ENCODE measurements at regions not wholly inside any gene's neighbourhood (a gene's known extent, or its start where the extent isn't known, plus 50 kb on each side); places are given as distances from the start of the nearest gene placed in this dataset.
A peak's percentile ranks its signal among the peaks of the same experiment; 100 is the strongest.
"Not testable (repeated sequence)": the region's sequence is repeated elsewhere in the genome, so short reads cannot be mapped to it uniquely, and the experiment has no call there.

GRCh38 chr3:76310667-76311066, 525.3 kb upstream of the ZNF717 start:
- in situ Hi-C loops (cut with HindIII; ENCODE audit: low sequenced_read_pairs): no loop called here
- H3K4me3 ChIP-seq (ENCODE audit: low read depth, low read length): no peak overlapping the region
- DNase-seq (ENCODE audit: low read depth, low spot score): no peak
- TF ChIP-seq CTCF (IDR thresholded peaks at IDR 0.05; ENCODE audit: low read depth, low read length): no peak

- no peak for DNase-seq (ENCODE audit: low read depth, low spot score)
- no peak for TF ChIP-seq CTCF (IDR thresholded peaks at IDR 0.05; ENCODE audit: low read depth, low read length)
- no peak overlapping the region for H3K4me3 ChIP-seq (ENCODE audit: low read depth, low read length)
- in situ Hi-C loops (cut with HindIII; ENCODE audit: low sequenced_read_pairs): no loop called here
Measured at GRCh38 chr3:76311941-76312340, 526.6 kb upstream of the ZNF717 start.

GRCh38 chr3:76315906-76316305, 530.6 kb upstream of the ZNF717 start:
- H3K4me3 ChIP-seq (ENCODE audit: low read depth, low read length); in situ Hi-C loops (cut with HindIII; ENCODE audit: low sequenced_read_pairs); DNase-seq (ENCODE audit: low read depth, low spot score): not testable (repeated sequence)

DNA sequence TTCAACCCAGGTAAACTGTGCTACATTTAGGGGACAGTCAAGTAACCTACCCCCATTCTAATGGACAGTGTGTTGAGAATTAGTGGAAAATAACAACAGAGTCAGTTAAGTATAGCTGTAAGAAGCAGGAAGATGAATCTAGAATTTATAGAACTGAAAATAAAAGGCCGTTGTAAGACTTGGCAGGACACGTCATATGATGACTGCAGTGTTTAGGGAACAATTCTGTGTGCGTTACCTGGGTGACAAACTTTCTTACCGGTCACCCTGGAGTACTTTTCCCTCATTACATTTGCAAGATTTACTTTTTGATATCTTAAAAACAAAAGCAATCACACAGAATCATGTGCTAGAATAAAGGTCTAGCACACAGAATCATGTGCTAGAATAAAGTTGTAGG, 536.3 kb upstream of the ZNF717 start:
- TF ChIP-seq CTCF (IDR thresholded peaks at IDR 0.05; ENCODE audit: low read depth, low read length): no peak

DNA sequence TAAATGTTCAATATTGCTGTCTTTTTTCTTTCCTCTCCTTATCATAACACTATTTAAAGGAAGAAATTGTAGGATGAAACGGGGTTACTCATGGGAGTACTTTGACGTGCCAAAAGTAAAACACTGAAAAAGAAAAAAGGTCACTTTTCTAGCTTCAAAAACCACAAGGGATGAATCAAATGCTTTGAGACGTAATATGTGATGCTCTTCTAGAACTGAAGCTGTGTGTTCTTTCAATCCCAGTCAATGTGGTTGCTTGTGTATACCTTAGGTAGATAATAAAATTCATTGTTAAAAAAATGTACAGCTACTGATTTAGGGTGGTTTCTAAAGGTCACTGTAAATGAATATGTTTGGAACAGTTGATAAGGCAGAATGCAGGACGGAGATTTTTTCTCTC, 538.8 kb upstream of the ZNF717 start:
- TF ChIP-seq CTCF (IDR thresholded peaks at IDR 0.05; ENCODE audit: low read depth, low read length): no peak
- in situ Hi-C loops (cut with HindIII; ENCODE audit: low sequenced_read_pairs): no loop called here
- DNase-seq (ENCODE audit: low read depth, low spot score): peak; percentile 17
- no peak overlapping the region for H3K4me3 ChIP-seq (ENCODE audit: low read depth, low read length)

More for the DNA sequence above, 536.3 kb upstream of the ZNF717 start:
- in situ Hi-C loops (cut with HindIII; ENCODE audit: low sequenced_read_pairs): no loop called here
- H3K4me3 ChIP-seq (ENCODE audit: low read depth, low read length): no peak overlapping the region
- no peak for DNase-seq (ENCODE audit: low read depth, low spot score)

DNA sequence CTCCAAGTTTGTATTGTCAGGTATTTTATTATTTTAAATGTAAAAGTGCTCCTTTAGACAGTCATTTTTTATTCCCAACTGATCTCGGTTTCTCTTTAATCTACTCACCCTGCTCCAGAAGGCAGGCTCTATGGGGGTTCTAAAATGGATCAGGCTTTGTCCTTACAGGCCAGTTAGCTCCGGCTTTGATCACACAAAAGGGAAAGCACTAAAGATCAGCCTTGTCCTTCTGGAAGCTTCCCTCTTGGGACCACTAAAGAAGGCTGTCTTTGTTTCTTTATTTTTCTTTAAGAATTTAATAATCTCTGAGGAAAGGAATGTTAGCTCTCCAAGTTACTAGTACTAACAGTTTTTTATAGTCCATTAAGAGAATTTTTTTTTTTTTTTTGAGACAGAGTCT, 560.5 kb upstream of the ZNF717 start:
- TF ChIP-seq CTCF (IDR thresholded peaks at IDR 0.05; ENCODE audit: low read depth, low read length): no peak
- no peak overlapping the region for H3K4me3 ChIP-seq (ENCODE audit: low read depth, low read length)
- no peak for DNase-seq (ENCODE audit: low read depth, low spot score)

DNA sequence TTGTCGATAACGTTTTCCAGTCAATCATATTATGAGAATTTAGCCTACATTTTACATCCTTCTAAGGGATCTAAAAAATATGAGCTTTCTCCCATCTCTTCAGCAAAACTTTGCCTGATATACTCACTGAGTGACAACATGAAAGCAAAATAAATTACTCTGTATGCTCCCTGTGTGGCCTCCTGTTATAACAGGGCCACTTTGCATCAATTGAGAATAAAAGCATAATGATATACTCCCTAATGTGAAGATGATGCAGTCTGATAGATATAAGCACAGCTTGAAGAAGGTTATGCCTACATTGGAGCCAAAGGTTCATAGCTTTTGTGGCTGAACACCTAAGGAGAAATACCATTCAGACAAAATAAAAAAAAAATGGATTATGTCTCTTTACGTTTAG, 561.3 kb upstream of the ZNF717 start:
- TF ChIP-seq CTCF (IDR thresholded peaks at IDR 0.05; ENCODE audit: low read depth, low read length): no peak
- no peak overlapping the region for H3K4me3 ChIP-seq (ENCODE audit: low read depth, low read length)
- in situ Hi-C loops (cut with HindIII; ENCODE audit: low sequenced_read_pairs): no loop called here
- DNase-seq (ENCODE audit: low read depth, low spot score): no peak

More for the DNA sequence above, 560.5 kb upstream of the ZNF717 start:
- in situ Hi-C loops (cut with HindIII; ENCODE audit: low sequenced_read_pairs): no loop called here
